ENCODE measurements at regions not wholly inside any gene's neighbourhood (a gene's known extent, or its start where the extent isn't known, plus 50 kb on each side); places are given as distances from the start of the nearest gene placed in this dataset.

GRCh38 chr10:121405096-121405495, 193.1 kb downstream of the FGFR2 start:
- TF ChIP-seq, protein P1, sequence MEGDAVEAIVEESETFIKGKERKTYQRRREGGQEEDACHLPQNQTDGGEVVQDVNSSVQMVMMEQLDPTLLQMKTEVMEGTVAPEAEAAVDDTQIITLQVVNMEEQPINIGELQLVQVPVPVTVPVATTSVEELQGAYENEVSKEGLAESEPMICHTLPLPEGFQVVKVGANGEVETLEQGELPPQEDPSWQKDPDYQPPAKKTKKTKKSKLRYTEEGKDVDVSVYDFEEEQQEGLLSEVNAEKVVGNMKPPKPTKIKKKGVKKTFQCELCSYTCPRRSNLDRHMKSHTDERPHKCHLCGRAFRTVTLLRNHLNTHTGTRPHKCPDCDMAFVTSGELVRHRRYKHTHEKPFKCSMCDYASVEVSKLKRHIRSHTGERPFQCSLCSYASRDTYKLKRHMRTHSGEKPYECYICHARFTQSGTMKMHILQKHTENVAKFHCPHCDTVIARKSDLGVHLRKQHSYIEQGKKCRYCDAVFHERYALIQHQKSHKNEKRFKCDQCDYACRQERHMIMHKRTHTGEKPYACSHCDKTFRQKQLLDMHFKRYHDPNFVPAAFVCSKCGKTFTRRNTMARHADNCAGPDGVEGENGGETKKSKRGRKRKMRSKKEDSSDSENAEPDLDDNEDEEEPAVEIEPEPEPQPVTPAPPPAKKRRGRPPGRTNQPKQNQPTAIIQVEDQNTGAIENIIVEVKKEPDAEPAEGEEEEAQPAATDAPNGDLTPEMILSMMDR (conservative IDR thresholded peaks at IDR 0.05; ENCODE audit: low read length), result no peak
- TF ChIP-seq EZH2phosphoT487 (IDR thresholded peaks at IDR 0.05; ENCODE audit: borderline replicate concordance), result no peak
- Histone ChIP-seq H3K4me2 (ENCODE audit: low read depth, low read length, poor library complexity, severe bottlenecking) (no peak overlapping the region), H3K27me3 (ENCODE audit: insufficient read depth, low read length, poor library complexity, severe bottlenecking) (no peaks in the 10 kb centered on the region), H3K36me3 (ENCODE audit: insufficient read depth, low read length) (no peaks in the 10 kb centered on the region), H2AFZ (ENCODE audit: low read length) (no peak overlapping the region), H3K4me1 (ENCODE audit: insufficient read depth, low read length, poor library complexity, severe bottlenecking) (no peaks in the 10 kb centered on the region), H3K9ac (ENCODE audit: low read depth, low read length, poor library complexity, severe bottlenecking) (no peak overlapping the region), H3K9me3 (ENCODE audit: insufficient read depth, low read depth, low read length) (0 out of 2 replicates have a peak, but pooled peaks cover 6% of the 10 kb centered on the region), H3F3A (ENCODE audit: low read depth) (no peaks in the 10 kb centered on the region), H3K4me3 (ENCODE audit: low read length, poor library complexity, severe bottlenecking) (no peak overlapping the region), H4K20me1 (ENCODE audit: insufficient read depth, low read length, poor library complexity, severe bottlenecking) (no peaks in the 10 kb centered on the region), H3K9me2 (replicated peaks; ENCODE audit: low read depth, low read length) (no peaks in the 10 kb centered on the region), H3K79me2 (ENCODE audit: insufficient read depth, low read length) (no peaks in the 10 kb centered on the region)

- Histone ChIP-seq H3K4me2 (ENCODE audit: low read depth, low read length, poor library complexity, severe bottlenecking) (no peak overlapping the region), H3K9me2 (replicated peaks; ENCODE audit: low read depth, low read length) (no peaks in the 10 kb centered on the region), H3F3A (ENCODE audit: low read depth) (no peaks in the 10 kb centered on the region), H4K20me1 (ENCODE audit: insufficient read depth, low read length, poor library complexity, severe bottlenecking) (no peaks in the 10 kb centered on the region), H3K36me3 (ENCODE audit: insufficient read depth, low read length) (no peaks in the 10 kb centered on the region), H3K4me3 (ENCODE audit: low read length, poor library complexity, severe bottlenecking) (no peak overlapping the region), H3K27me3 (ENCODE audit: insufficient read depth, low read length, poor library complexity, severe bottlenecking) (no peaks in the 10 kb centered on the region), H3K9ac (ENCODE audit: low read depth, low read length, poor library complexity, severe bottlenecking) (no peak overlapping the region), H3K4me1 (ENCODE audit: insufficient read depth, low read length, poor library complexity, severe bottlenecking) (no peaks in the 10 kb centered on the region), H3K79me2 (ENCODE audit: insufficient read depth, low read length) (no peaks in the 10 kb centered on the region), H3K9me3 (ENCODE audit: insufficient read depth, low read depth, low read length) (0 out of 2 replicates have a peak, but pooled peaks cover 6% of the 10 kb centered on the region), H2AFZ (ENCODE audit: low read length) (no peak overlapping the region)
- TF ChIP-seq EZH2phosphoT487 (IDR thresholded peaks at IDR 0.05; ENCODE audit: borderline replicate concordance), result no peak
- TF ChIP-seq, protein P1 (conservative IDR thresholded peaks at IDR 0.05; ENCODE audit: low read length), result no peak
Measured at GRCh38 chr10:121405549-121405948, 192.7 kb downstream of the FGFR2 start.

GRCh38 chr10:121405953-121406352, 192.3 kb downstream of the FGFR2 start:
- Histone ChIP-seq H4K20me1 (ENCODE audit: insufficient read depth, low read length, poor library complexity, severe bottlenecking) (no peaks in the 10 kb centered on the region), H3K4me3 (ENCODE audit: low read length, poor library complexity, severe bottlenecking) (no peak overlapping the region), H3K9me3 (ENCODE audit: insufficient read depth, low read depth, low read length) (0 out of 2 replicates have a peak, but pooled peaks cover 6% of the 10 kb centered on the region), H3K9ac (ENCODE audit: low read depth, low read length, poor library complexity, severe bottlenecking) (no peak overlapping the region), H3K4me2 (ENCODE audit: low read depth, low read length, poor library complexity, severe bottlenecking) (no peak overlapping the region), H3K36me3 (ENCODE audit: insufficient read depth, low read length) (no peaks in the 10 kb centered on the region), H3K79me2 (ENCODE audit: insufficient read depth, low read length) (no peaks in the 10 kb centered on the region), H3K9me2 (replicated peaks; ENCODE audit: low read depth, low read length) (no peaks in the 10 kb centered on the region), H2AFZ (ENCODE audit: low read length) (no peak overlapping the region), H3F3A (ENCODE audit: low read depth) (no peaks in the 10 kb centered on the region), H3K4me1 (ENCODE audit: insufficient read depth, low read length, poor library complexity, severe bottlenecking) (no peaks in the 10 kb centered on the region), H3K27me3 (ENCODE audit: insufficient read depth, low read length, poor library complexity, severe bottlenecking) (no peaks in the 10 kb centered on the region)
- TF ChIP-seq, protein P1 (conservative IDR thresholded peaks at IDR 0.05; ENCODE audit: low read length), result no peak
- TF ChIP-seq EZH2phosphoT487 (IDR thresholded peaks at IDR 0.05; ENCODE audit: borderline replicate concordance), result no peak
